B cell (primary cell): ENCODE measurements at regions not wholly inside any gene's neighbourhood (a gene's known extent, or its start where the extent isn't known, plus 50 kb on each side); places are given as distances from the start of the nearest gene placed in this dataset.

Source experiments
- ATAC-seq: fragments of 200-7000 bp; cut with Tn5 transposase; one replicate; pipeline ENCODE4 v1.10.0; 2021; ENCODE audit warnings: low read depth, mild to moderate bottlenecking, moderate number of reproducible peaks, moderate library complexity
- CTCF ChIA-PET: fragments of 350-600 bp; sonication (Branson Sonifier 250); formaldehyde crosslinking; loops from one replicate; lab custom pipeline; 2021; ENCODE audit warnings: antibody characterized with exemption, inconsistent platforms; lab: Charles Lee
- POLR2A ChIA-PET: fragments of 350-600 bp; sonication (Branson Sonifier 250); formaldehyde crosslinking; loops from one replicate; lab custom pipeline; 2021; ENCODE audit warnings: antibody characterized with exemption; lab: Charles Lee
- DNase-seq: peaks from one replicate; pipeline ENCODE4 v3.0.0; 2013
- H2AFZ ChIP-seq: 2 replicates; pipeline ENCODE4 v1.6.1; 2012; ENCODE audit warnings: mild to moderate bottlenecking, low read depth, low read length; ENCODE audit not compliant: insufficient read depth, poor library complexity, severe bottlenecking
- H3K27ac ChIP-seq, 2 donors: 1 replicate in 1 of 2; 2 replicates in 1 of 2; pipeline ENCODE4 v1.5.1; 2012 to 2013; ENCODE audit warnings: low read length in 2 of 2, mild to moderate bottlenecking in 2 of 2, moderate library complexity in 1 of 2
- H3K27me3 ChIP-seq, 4 experiments: fragments of 200-600 bp in 1 of 4; sonication (generic) in 1 of 4; replicated peaks in 1 of 4; 1 replicate in 2 of 4; 2 replicates in 2 of 4; pipeline versions ENCODE4 v1.6.1 to v1.7.0; 2013 to 2016; ENCODE audit warnings: low read length in 3 of 4, mild to moderate bottlenecking in 2 of 4, mixed read lengths in 1 of 4, moderate library complexity in 1 of 4; ENCODE audit not compliant: insufficient read depth in 4 of 4, control insufficient read depth in 3 of 4; ENCODE audit errors: control extremely low read depth in 1 of 4
- H3K36me3 ChIP-seq, 2 experiments: replicated peaks in 1 of 2; 1 replicate in 1 of 2; 2 replicates in 1 of 2; pipeline versions ENCODE4 v1.6.1 to v1.7.1; 2013; ENCODE audit warnings: low read length in 1 of 2; ENCODE audit not compliant: insufficient read depth in 2 of 2, control insufficient read depth in 1 of 2; ENCODE audit errors: control extremely low read depth in 1 of 2, extremely low read depth in 1 of 2
- H3K4me1 ChIP-seq, 2 donors: fragments of 200-600 bp in 1 of 2; sonication (generic) in 1 of 2; 1 replicate in 1 of 2; 2 replicates in 1 of 2; pipeline versions ENCODE4 v1.5.1 to v1.6.1; 2013 to 2017; ENCODE audit warnings: low read length in 2 of 2; ENCODE audit not compliant: control insufficient read depth in 2 of 2, insufficient read depth in 2 of 2
- H3K4me2 ChIP-seq: replicated peaks from 2 replicates; pipeline ENCODE3; 2012; ENCODE audit warnings: mild to moderate bottlenecking, low read depth, low read length; ENCODE audit not compliant: poor library complexity, severe bottlenecking
- H3K4me3 ChIP-seq, 5 experiments: fragments of 200-600 bp in 1 of 5; sonication (generic) in 1 of 5; 1 replicate in 3 of 5; 2 replicates in 2 of 5; pipeline versions ENCODE4 v1.5.1 to v1.7.0; 2011 to 2016; ENCODE audit warnings: low read length in 4 of 5, mild to moderate bottlenecking in 4 of 5, low read depth in 2 of 5, control low read depth in 1 of 5, moderate library complexity in 1 of 5; ENCODE audit not compliant: insufficient read depth in 1 of 5; ENCODE audit errors: control extremely low read depth in 1 of 5, extremely low read depth in 1 of 5
- H3K79me2 ChIP-seq: fragments of 200-600 bp; sonication (generic); one replicate; pipeline ENCODE4 v1.6.0; 2016; ENCODE audit warnings: low read length; ENCODE audit not compliant: control insufficient read depth, insufficient read depth
- H3K9ac ChIP-seq: fragments of 200-600 bp; sonication (generic); 2 replicates; pipeline ENCODE4 v1.6.1; 2017; ENCODE audit warnings: mild to moderate bottlenecking, low read length, moderate library complexity
- H3K9me3 ChIP-seq, 3 donors: one replicate each; pipeline versions ENCODE4 v1.6.1 to v1.7.1; 2013; ENCODE audit warnings: low read length in 2 of 3; ENCODE audit not compliant: control insufficient read depth in 2 of 3, insufficient read depth in 1 of 3; ENCODE audit errors: control extremely low read depth in 1 of 3
- H4K20me1 ChIP-seq: 2 replicates; pipeline ENCODE4 v1.6.0; 2012; ENCODE audit warnings: mild to moderate bottlenecking, low read length; ENCODE audit not compliant: insufficient read depth, control insufficient read depth, poor library complexity, severe bottlenecking
- H3K27ac Mint-ChIP-seq: one replicate; pipeline ENCODE4 v1.8.0; 2021; ENCODE audit warnings: mixed read lengths
- H3K27me3 Mint-ChIP-seq: one replicate; pipeline ENCODE4 v1.8.0; 2021; ENCODE audit warnings: mixed read lengths
- H3K4me1 Mint-ChIP-seq: one replicate; pipeline ENCODE4 v1.8.0; 2021; ENCODE audit warnings: mixed read lengths
- H3K4me3 Mint-ChIP-seq: one replicate; pipeline ENCODE4 v1.8.0; 2021; ENCODE audit warnings: mixed read lengths
- H3K9me3 Mint-ChIP-seq: one replicate; pipeline ENCODE4 v1.8.0; 2022; ENCODE audit warnings: mixed read lengths; ENCODE audit not compliant: insufficient read depth
- EZH2 ChIP-seq: IDR thresholded peaks from 2 replicates; pipeline ENCODE4 v1.6.1; 2012; ENCODE audit warnings: borderline replicate concordance, low read depth, mild to moderate bottlenecking, moderate library complexity, low read length; ENCODE audit not compliant: insufficient read depth, poor library complexity, severe bottlenecking
- WGBS: methylation state at CpG from one replicate; pipeline ENCODE4 v1.1.5; 2013; ENCODE audit warnings: missing lambda C conversion rate; ENCODE audit not compliant: insufficient coverage; 5-methylcytosine and 5-hydroxymethylcytosine counted together
- intact Hi-C: fragments of 100-400 bp; cut with micrococcal nuclease; formaldehyde crosslinking; loops from one replicate; pipeline ENCODE4 v1.10.0; 2022
- TF ChIP-seq, protein P1 (sequence below): fragments of 200-600 bp; IDR thresholded peaks from one replicate; pipeline ENCODE4 v1.8.0; 2022; ENCODE audit warnings: antibody characterized with exemption, mild to moderate bottlenecking

DNA sequence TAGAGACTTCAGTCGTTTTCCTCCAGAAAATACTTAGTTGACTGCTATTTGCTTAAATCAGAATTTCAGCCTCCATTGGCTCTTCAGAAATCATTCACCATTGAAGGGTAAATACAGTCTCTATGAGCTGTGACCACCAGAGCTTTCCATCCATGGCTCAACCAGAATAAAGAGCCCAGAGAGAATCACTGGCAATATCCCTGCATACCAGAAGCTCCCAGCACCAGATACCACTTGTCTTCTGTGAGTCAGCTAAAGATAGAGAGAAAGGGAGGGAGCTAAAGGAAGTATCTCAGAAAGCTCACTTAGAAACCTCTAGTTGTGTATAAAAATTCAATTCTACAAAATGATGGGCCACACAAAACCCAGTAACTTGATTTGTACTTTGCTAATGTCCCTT lies 115.2 kb upstream of the TMCO5A start:
- H2AFZ ChIP-seq = no peak overlapping the region
- no peak overlapping the region for H3K4me3 ChIP-seq
- ATAC-seq = no peak
- no peaks in the 10 kb centered on the region for H3K4me1 Mint-ChIP-seq
- no peaks in the 10 kb centered on the region for H3K9me3 ChIP-seq
- no peaks in the 10 kb centered on the region for H3K36me3 ChIP-seq
- no peaks in the 10 kb centered on the region for H3K27me3 ChIP-seq
- no peaks in the 10 kb centered on the region for H3K79me2 ChIP-seq
- H3K4me1 ChIP-seq = no peaks in the 10 kb centered on the region
- no peak for DNase-seq
- ChIA-PET POLR2A (no interaction called here), CTCF (no interaction called here)
- H3K9ac ChIP-seq = no peak overlapping the region
- H3K9me3 Mint-ChIP-seq = no peaks in the 10 kb centered on the region
- no peaks in the 10 kb centered on the region for H3K27me3 Mint-ChIP-seq
- WGBS = 60% methylated on average over 1 of the region's 1 CpG
- intact Hi-C loops = no loop called here
- no peak overlapping the region for H3K4me2 ChIP-seq
- H3K4me3 Mint-ChIP-seq = no peak overlapping the region
- no peak for TF ChIP-seq EZH2
- TF ChIP-seq, protein P1, sequence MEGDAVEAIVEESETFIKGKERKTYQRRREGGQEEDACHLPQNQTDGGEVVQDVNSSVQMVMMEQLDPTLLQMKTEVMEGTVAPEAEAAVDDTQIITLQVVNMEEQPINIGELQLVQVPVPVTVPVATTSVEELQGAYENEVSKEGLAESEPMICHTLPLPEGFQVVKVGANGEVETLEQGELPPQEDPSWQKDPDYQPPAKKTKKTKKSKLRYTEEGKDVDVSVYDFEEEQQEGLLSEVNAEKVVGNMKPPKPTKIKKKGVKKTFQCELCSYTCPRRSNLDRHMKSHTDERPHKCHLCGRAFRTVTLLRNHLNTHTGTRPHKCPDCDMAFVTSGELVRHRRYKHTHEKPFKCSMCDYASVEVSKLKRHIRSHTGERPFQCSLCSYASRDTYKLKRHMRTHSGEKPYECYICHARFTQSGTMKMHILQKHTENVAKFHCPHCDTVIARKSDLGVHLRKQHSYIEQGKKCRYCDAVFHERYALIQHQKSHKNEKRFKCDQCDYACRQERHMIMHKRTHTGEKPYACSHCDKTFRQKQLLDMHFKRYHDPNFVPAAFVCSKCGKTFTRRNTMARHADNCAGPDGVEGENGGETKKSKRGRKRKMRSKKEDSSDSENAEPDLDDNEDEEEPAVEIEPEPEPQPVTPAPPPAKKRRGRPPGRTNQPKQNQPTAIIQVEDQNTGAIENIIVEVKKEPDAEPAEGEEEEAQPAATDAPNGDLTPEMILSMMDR = no peak
- no peak overlapping the region for H3K27ac Mint-ChIP-seq
- no peaks in the 10 kb centered on the region for H4K20me1 ChIP-seq
- no peak overlapping the region for H3K27ac ChIP-seq

DNA sequence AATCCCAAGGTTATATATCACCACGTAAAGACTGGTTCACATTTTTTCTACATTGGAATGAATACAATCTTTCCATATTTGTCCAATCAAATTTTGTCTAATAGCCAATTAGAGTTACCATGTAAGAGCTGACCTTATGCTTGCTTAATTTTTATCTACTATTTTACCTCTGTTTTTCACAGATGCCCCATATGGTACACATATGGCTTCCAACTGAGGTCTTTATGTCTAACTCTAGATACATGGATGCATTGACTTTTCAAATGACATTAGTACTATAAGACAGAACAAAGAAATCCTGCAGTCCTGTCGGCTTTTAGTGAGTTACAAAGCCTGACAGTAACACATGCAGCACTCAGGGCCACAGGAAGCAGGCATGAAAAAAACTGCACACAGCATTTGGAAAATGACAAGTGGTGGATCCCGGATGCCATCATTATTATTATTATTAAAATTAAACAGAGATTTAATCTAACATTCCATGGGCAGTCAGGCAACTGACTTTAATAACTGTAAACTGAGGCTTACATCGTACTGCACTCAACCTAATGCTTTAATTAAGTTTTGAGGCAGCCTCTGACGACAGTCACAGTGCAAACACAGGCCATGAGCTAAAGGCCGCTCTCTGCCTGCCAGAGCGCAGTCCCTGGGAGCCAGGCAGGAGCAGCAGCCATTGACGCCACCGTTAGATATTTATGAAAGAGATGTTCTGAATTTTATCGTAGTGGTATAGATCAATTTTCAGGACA lies 113.9 kb upstream of the TMCO5A start:
- H3K4me1 ChIP-seq = no peaks in the 10 kb centered on the region
- H2AFZ ChIP-seq = no peak overlapping the region
- Mint-ChIP-seq H3K27ac (no peak overlapping the region), H3K9me3 (no peaks in the 10 kb centered on the region), H3K4me1 (no peaks in the 10 kb centered on the region), H3K4me3 (no peak overlapping the region), H3K27me3 (peaks cover 3% of the 10 kb centered on the region)
- no peaks in the 10 kb centered on the region for H3K36me3 ChIP-seq
- WGBS = 93% methylated on average over 8 of the region's 10 CpGs
- H3K9ac ChIP-seq = no peak overlapping the region
- no peaks in the 10 kb centered on the region for H3K79me2 ChIP-seq
- no peaks in the 10 kb centered on the region for H4K20me1 ChIP-seq
- ATAC-seq = no peak
- ChIA-PET POLR2A (no interaction called here), CTCF (no interaction called here)
- no peak for DNase-seq
- no peak overlapping the region for H3K4me3 ChIP-seq
- TF ChIP-seq, protein P1 = no peak
- TF ChIP-seq EZH2 = no peak
- H3K27ac ChIP-seq = no peak overlapping the region
- no peaks in the 10 kb centered on the region for H3K27me3 ChIP-seq
- H3K4me2 ChIP-seq = no peak overlapping the region
- no peaks in the 10 kb centered on the region for H3K9me3 ChIP-seq
- intact Hi-C loops = no loop called here
